Panc1 (cell line): ENCODE measurements at regions not wholly inside any gene's neighbourhood (a gene's known extent, or its start where the extent isn't known, plus 50 kb on each side); places are given as distances from the start of the nearest gene placed in this dataset.

Source experiments
- CTCF ChIP-seq: fragments of 450-650 bp; IDR thresholded peaks from 2 replicates; pipeline ENCODE4 v1.5.1; 2017; ENCODE audit warnings: mild to moderate bottlenecking
- POLR2AphosphoS5 ChIP-seq: IDR thresholded peaks from 2 replicates; pipeline ENCODE4 v1.6.1; 2012; ENCODE audit warnings: mild to moderate bottlenecking, low read depth, low read length, moderate library complexity

GRCh38 chr5:2269656-2270055 is 386.9 kb upstream of the IRX4 start:
- TF ChIP-seq CTCF: no peak
- TF ChIP-seq POLR2AphosphoS5: no peak
